HEK293T (cell line): ENCODE measurements at regions not wholly inside any gene's neighbourhood (a gene's known extent, or its start where the extent isn't known, plus 50 kb on each side); places are given as distances from the start of the nearest gene placed in this dataset.

Source experiments
- CTCF ChIA-PET: fragments of 350-600 bp; formaldehyde crosslinking; extraction: SDS; loops from one replicate; lab custom pipeline; 2021; ENCODE audit warnings: antibody characterized with exemption, inconsistent platforms; lab: Yijun Ruan, JAX
- POLR2A ChIA-PET: fragments of 350-600 bp; formaldehyde crosslinking; extraction: SDS; loops from one replicate; lab custom pipeline; 2020; ENCODE audit warnings: antibody characterized with exemption, inconsistent platforms; lab: Yijun Ruan, JAX
- DNase-seq: peaks from one replicate; pipeline ENCODE4 v3.0.0; 2012; ENCODE audit warnings: mixed read lengths; ENCODE audit errors: extremely low spot score
- ARNT ChIP-seq: fragments of 450-650 bp; IDR thresholded peaks from 2 replicates; pipeline ENCODE4 v1.6.1; 2017; ENCODE audit warnings: mild to moderate bottlenecking
- BHLHE40 ChIP-seq: fragments of 450-650 bp; IDR thresholded peaks from 2 replicates; pipeline ENCODE4 v1.6.1; 2016; ENCODE audit warnings: mild to moderate bottlenecking, moderate library complexity, borderline replicate concordance
- CTBP1 ChIP-seq: fragments of 450-650 bp; IDR thresholded peaks from 2 replicates; pipeline ENCODE4 v1.6.1; 2016; ENCODE audit warnings: borderline replicate concordance
- ELF4 ChIP-seq: fragments of 450-650 bp; IDR thresholded peaks from 2 replicates; pipeline ENCODE4 v1.6.1; 2017; ENCODE audit warnings: antibody characterized with exemption
- FOXA1 ChIP-seq: fragments of 450-650 bp; IDR thresholded peaks from 2 replicates; pipeline ENCODE4 v1.6.1; 2016; ENCODE audit warnings: mild to moderate bottlenecking
- FOXK2 ChIP-seq: fragments of 450-650 bp; IDR thresholded peaks from 2 replicates; pipeline ENCODE4 v1.6.1; 2016; ENCODE audit warnings: mild to moderate bottlenecking
- FOXM1 ChIP-seq: fragments of 450-650 bp; IDR thresholded peaks from 2 replicates; pipeline ENCODE4 v1.6.1; 2017; ENCODE audit warnings: mild to moderate bottlenecking, borderline replicate concordance
- HDGF ChIP-seq: fragments of 450-650 bp; IDR thresholded peaks from 2 replicates; pipeline ENCODE4 v1.6.1; 2017; ENCODE audit warnings: antibody characterized with exemption, borderline replicate concordance
- L3MBTL2 ChIP-seq: fragments of 450-650 bp; conservative IDR thresholded peaks from 2 replicates; pipeline ENCODE4 v1.6.1; 2016; ENCODE audit warnings: mild to moderate bottlenecking
- LEF1 ChIP-seq: fragments of 450-650 bp; IDR thresholded peaks from 2 replicates; pipeline ENCODE4 v1.6.1; 2017; ENCODE audit warnings: mild to moderate bottlenecking, borderline replicate concordance
- NFRKB ChIP-seq: fragments of 450-650 bp; IDR thresholded peaks from 2 replicates; pipeline ENCODE4 v1.6.1; 2016; ENCODE audit warnings: mild to moderate bottlenecking, moderate library complexity
- SP1 ChIP-seq: fragments of 450-650 bp; IDR thresholded peaks from 2 replicates; pipeline ENCODE4 v1.6.1; 2017
- SUZ12 ChIP-seq: fragments of 450-650 bp; IDR thresholded peaks from 2 replicates; pipeline ENCODE4 v1.6.1; 2016; ENCODE audit warnings: mild to moderate bottlenecking
- TARDBP ChIP-seq: fragments of 450-650 bp; IDR thresholded peaks from 2 replicates; pipeline ENCODE4 v1.6.1; 2016
- ZNF384 ChIP-seq: fragments of 450-650 bp; IDR thresholded peaks from 2 replicates; pipeline ENCODE4 v1.6.1; 2016
- TF ChIP-seq, protein P1 (sequence below): fragments of 450-650 bp; IDR thresholded peaks from 2 replicates; pipeline ENCODE4 v1.6.1; 2016

DNA sequence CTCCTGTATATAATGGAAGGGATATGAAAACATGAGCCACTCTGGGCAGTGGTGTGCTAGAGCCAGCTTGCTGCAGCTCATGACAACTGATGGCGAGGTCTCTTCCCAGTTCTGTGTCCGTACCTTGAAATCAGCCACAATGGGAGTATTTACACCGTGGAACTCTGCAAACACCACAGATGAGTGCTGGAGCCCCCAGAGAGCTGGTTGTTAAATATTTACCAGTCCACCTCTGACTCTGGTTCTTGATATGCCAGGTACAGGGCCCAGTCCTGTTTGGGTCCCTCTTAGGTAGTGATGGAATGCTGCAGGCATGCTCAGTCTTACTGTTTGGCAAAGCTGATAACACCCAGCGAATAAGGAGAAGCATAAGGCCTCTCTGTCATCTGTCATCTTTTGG, 116.1 kb upstream of the GLI2 start:
- ChIA-PET POLR2A (no interaction called here), CTCF (no interaction called here)
- TF ChIP-seq SUZ12, result no peak
- no peak for TF ChIP-seq L3MBTL2
- no peak for TF ChIP-seq LEF1
- no peak for TF ChIP-seq TARDBP
- TF ChIP-seq FOXM1, result no peak
- TF ChIP-seq ARNT, result no peak
- TF ChIP-seq BHLHE40, result no peak
- no peak for TF ChIP-seq ZNF384
- TF ChIP-seq ELF4, result no peak
- no peak for TF ChIP-seq SP1
- TF ChIP-seq, protein P1, sequence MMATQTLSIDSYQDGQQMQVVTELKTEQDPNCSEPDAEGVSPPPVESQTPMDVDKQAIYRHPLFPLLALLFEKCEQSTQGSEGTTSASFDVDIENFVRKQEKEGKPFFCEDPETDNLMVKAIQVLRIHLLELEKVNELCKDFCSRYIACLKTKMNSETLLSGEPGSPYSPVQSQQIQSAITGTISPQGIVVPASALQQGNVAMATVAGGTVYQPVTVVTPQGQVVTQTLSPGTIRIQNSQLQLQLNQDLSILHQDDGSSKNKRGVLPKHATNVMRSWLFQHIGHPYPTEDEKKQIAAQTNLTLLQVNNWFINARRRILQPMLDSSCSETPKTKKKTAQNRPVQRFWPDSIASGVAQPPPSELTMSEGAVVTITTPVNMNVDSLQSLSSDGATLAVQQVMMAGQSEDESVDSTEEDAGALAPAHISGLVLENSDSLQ, result no peak
- TF ChIP-seq HDGF, result no peak
- no peak for TF ChIP-seq CTBP1
- TF ChIP-seq NFRKB, result no peak
- no peak for TF ChIP-seq FOXA1
- no peak for TF ChIP-seq FOXK2
- no peak for DNase-seq

DNA sequence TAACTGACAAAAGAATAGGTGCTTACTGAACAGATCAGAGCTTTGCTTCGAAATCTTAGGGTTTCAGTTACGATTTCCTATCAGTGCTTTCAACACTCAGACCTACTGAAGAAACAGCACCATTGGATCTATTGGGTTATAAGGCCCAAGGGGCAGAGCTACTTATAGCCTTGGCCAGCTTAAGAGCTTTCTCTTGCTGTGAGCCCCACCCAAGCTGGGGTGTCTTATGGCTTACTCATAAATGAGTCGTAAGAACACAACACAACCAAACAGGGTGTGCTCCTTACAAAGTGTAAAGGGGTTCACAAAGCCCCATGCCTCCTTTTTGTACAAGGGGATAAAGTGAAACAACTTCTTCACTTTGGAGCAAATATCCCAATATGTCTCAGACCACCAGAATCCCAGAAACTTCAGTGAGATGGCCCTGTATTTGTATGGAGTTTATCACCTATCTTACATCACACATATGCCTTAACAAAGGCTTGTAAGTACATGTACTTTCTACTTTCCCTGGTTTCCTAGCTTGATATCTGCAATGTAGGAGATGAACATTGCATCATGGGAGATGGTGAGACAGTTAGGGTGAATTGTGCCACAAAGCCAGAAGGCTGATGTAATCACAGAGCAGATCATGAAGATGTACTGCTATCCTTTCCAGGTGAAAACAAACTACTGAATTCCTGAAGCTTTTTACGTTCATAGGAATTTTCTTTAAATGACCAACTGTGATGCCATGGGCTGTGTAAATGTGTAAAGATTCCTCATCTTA, 115.5 kb upstream of the GLI2 start:
- TF ChIP-seq ARNT, result no peak
- no peak for TF ChIP-seq BHLHE40
- no peak for TF ChIP-seq TARDBP
- TF ChIP-seq FOXA1, result no peak
- no peak for TF ChIP-seq ZNF384
- TF ChIP-seq CTBP1, result no peak
- no peak for TF ChIP-seq LEF1
- no peak for TF ChIP-seq SUZ12
- DNase-seq, result no peak
- CTCF ChIA-PET, result no interaction called here
- POLR2A ChIA-PET, result no interaction called here

DNA sequence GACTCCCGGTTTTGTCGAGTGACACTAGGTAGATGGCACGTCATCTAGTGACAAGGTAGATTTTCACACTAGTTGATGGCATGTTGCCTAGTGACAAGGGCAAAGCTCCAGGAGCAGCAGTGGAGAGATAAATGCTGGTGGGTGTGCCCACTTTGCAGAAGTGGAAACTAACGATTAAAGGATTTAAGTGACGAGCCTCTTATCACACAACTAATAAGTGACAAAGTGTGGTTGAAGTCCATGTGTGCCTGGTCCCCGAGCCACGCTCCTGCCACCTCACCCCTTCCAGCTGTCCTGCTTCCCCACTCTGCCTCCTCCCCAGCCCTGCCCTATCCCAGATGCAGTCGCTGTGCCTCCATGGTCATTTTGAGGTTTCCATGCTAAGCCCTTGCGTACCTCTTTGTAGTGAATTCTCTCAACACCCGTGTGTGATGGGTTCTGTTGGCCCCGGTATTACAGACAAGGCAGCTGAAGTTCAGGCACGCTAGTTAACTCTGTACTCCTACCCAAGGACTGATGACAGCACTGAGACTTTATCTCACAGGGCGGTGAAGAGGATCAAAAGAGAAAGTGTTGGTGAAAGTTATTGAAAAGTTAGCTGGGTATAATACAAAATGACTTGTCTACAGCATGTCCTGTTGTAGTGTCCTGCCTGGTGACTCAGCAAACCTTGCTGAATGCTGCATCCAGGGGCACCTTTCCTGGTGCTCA, 113.4 kb upstream of the GLI2 start:
- ChIA-PET CTCF (no interaction called here), POLR2A (no interaction called here)
- no peak for DNase-seq
- TF ChIP-seq SUZ12 (no peak), LEF1 (no peak), FOXK2 (no peak), L3MBTL2 (no peak), ARNT (no peak), TARDBP (no peak), ZNF384 (no peak), HDGF (no peak), ELF4 (no peak), BHLHE40 (no peak), CTBP1 (no peak), NFRKB (no peak), FOXM1 (no peak), SP1 (no peak), FOXA1 (no peak)
- TF ChIP-seq, protein P1, result no peak

- POLR2A ChIA-PET, result no interaction called here
- no peak for TF ChIP-seq FOXK2
- TF ChIP-seq ZNF384, result no peak
- TF ChIP-seq SP1, result no peak
- no peak for TF ChIP-seq FOXM1
- TF ChIP-seq NFRKB, result no peak
- TF ChIP-seq SUZ12, result no peak
- no peak for TF ChIP-seq TARDBP
- TF ChIP-seq, protein P1, result no peak
- TF ChIP-seq ARNT, result no peak
- no peak for TF ChIP-seq L3MBTL2
- no peak for DNase-seq
- CTCF ChIA-PET, result no interaction called here
These were observed 112.5 kb upstream of the GLI2 start for GRCh38 chr2:120622886-120623753.

DNA sequence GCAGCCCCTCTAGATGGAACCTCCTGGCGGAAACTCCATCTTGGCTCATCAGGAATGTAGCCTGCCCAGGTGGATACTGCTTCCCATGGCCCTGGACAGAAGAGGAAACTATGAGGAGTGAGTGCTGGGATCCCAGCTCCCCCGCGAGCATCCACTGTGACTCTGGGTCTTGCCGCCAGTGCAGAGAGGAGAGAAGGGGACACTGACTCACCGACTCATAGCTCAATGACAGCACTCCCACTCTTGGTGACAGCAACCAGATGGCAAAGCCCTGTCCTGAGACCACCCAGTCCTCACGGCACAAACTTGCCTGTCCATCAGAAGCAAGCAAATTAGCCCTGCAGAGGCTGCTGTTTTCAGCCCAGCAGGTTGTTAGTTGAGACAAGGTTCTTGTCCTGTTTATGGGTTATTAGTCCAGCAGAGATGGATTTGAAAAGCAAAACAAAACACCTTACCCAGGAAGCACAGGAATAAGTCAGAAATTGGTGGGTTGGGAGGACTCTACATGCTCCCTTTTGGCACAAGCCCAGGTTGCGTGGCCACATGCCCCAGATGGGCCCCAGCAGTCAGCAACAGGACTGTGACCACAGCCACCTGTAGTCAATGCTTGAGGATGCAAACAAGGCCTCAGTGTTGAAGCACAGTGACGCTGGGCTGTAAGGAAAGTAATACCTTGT, 111.5 kb upstream of the GLI2 start:
- POLR2A ChIA-PET, result no interaction called here
- CTCF ChIA-PET, result interaction anchor here (0.6 kb wide), 1 partner anchor 336 kb away, joined by 3 read pairs; no protein-coding TSS in a partner anchor
- no peak for TF ChIP-seq ARNT
- TF ChIP-seq FOXA1, result no peak
- TF ChIP-seq FOXM1, result no peak
- TF ChIP-seq NFRKB, result no peak
- TF ChIP-seq TARDBP, result no peak
- TF ChIP-seq, protein P1, result no peak
- TF ChIP-seq HDGF, result no peak
- TF ChIP-seq L3MBTL2, result no peak
- no peak for TF ChIP-seq ZNF384
- no peak for TF ChIP-seq SP1
- no peak for TF ChIP-seq FOXK2
- no peak for DNase-seq
